SK-N-SH (cell line): ENCODE measurements at regions not wholly inside any gene's neighbourhood (a gene's known extent, or its start where the extent isn't known, plus 50 kb on each side); places are given as distances from the start of the nearest gene placed in this dataset.

Experiments used
- ELF1 ChIP-seq: IDR thresholded peaks from 2 replicates; pipeline ENCODE4 v1.4.0; 2012
- EP300 ChIP-seq, 2 experiments: IDR thresholded peaks; 2 replicates each; pipeline versions ENCODE4 v1.4.0 to v1.6.1; 2012; ENCODE audit warnings: borderline replicate concordance in 1 of 2, low read depth in 1 of 2, low read length in 1 of 2
- RFX5 ChIP-seq: IDR thresholded peaks from 2 replicates; pipeline ENCODE4 v1.6.1; 2012; ENCODE audit warnings: mild to moderate bottlenecking, improper control_type of control experiment, low read length
- RXRA ChIP-seq: IDR thresholded peaks from 2 replicates; pipeline ENCODE4 v1.4.0; 2012; ENCODE audit warnings: low read depth, mild to moderate bottlenecking, borderline replicate concordance
- TF ChIP-seq, protein P1 (sequence below): fragments of 200-600 bp; sonication (generic); IDR thresholded peaks from 2 replicates; pipeline ENCODE4 v1.6.1; 2017; ENCODE audit warnings: antibody characterized with exemption, mild to moderate bottlenecking, moderate library complexity
- TF ChIP-seq, protein P2 (sequence below): IDR thresholded peaks from 2 replicates; pipeline ENCODE4 v1.4.0; 2012; ENCODE audit warnings: low read depth

DNA sequence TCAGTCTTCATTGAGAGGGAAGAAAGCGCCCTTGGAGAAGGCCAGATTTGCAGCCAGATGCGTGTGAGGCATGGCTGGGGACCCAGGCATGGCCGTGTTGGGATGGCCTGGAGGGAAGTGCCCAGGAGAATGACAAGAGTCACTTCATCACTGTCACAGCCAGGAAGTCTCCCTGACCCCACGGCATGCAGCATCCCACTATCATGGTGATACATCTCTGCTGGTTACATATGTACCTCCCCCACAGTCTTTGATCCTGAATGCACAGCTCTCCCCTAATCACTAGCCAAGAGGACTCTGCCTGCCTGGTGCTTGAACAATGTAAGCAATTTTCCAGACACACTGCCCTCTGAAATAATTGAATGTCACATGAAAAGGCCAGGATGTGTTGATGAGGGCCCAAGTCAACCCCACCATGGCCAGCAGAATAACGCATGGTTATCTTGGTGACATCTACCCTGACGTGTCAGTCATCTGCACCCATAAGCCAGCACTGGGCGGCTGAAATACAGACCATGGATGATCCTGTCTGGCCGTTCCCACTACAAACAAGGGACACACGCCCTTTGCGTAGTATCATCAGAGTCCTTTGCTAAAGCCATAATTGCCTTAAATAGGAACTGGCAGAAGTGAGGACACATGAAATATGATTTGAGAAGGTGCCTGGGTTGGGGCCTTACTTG is 149.7 kb upstream of the SPACA7 start:
- TF ChIP-seq, protein P1, sequence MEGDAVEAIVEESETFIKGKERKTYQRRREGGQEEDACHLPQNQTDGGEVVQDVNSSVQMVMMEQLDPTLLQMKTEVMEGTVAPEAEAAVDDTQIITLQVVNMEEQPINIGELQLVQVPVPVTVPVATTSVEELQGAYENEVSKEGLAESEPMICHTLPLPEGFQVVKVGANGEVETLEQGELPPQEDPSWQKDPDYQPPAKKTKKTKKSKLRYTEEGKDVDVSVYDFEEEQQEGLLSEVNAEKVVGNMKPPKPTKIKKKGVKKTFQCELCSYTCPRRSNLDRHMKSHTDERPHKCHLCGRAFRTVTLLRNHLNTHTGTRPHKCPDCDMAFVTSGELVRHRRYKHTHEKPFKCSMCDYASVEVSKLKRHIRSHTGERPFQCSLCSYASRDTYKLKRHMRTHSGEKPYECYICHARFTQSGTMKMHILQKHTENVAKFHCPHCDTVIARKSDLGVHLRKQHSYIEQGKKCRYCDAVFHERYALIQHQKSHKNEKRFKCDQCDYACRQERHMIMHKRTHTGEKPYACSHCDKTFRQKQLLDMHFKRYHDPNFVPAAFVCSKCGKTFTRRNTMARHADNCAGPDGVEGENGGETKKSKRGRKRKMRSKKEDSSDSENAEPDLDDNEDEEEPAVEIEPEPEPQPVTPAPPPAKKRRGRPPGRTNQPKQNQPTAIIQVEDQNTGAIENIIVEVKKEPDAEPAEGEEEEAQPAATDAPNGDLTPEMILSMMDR, result no peak
- no peak for TF ChIP-seq RXRA
- no peak for TF ChIP-seq RFX5
- TF ChIP-seq EP300 (IDR thresholded peaks at IDR 0.05; ENCODE audit: borderline replicate concordance in 1 of 2, low read depth in 1 of 2, low read length in 1 of 2), result no peak
- TF ChIP-seq, protein P2, sequence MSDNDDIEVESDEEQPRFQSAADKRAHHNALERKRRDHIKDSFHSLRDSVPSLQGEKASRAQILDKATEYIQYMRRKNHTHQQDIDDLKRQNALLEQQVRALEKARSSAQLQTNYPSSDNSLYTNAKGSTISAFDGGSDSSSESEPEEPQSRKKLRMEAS, result no peak
- TF ChIP-seq ELF1, result no peak
